MM.1S (cell line): ENCODE measurements at regions not wholly inside any gene's neighbourhood (a gene's known extent, or its start where the extent isn't known, plus 50 kb on each side); places are given as distances from the start of the nearest gene placed in this dataset.

Experiments used
- CTCF ChIP-seq: fragments of 300-600 bp; sonication (generic); IDR thresholded peaks from 2 replicates; pipeline ENCODE4 v1.5.1; 2016; ENCODE audit warnings: antibody characterized with exemption, low read length, mixed read lengths
- EZH2 ChIP-seq: fragments of 300-600 bp; sonication (generic); optimal IDR thresholded peaks from 2 replicates; pipeline ENCODE3; 2017; ENCODE audit warnings: low read depth, mild to moderate bottlenecking, antibody characterized with exemption, low read length, mixed read lengths

GRCh38 chr2:209322041-209322440, 101.8 kb upstream of the MAP2 start:
- no peak for TF ChIP-seq EZH2
- TF ChIP-seq CTCF: no peak
